H1 (cell line): ENCODE measurements at regions not wholly inside any gene's neighbourhood (a gene's known extent, or its start where the extent isn't known, plus 50 kb on each side); places are given as distances from the start of the nearest gene placed in this dataset.

Experiments used
- CTCF ChIA-PET: fragments of 300-600 bp; sonication (Branson Sonifier 250); formaldehyde crosslinking; loops from one replicate; lab custom pipeline; 2021; ENCODE audit not compliant: partially characterized antibody; lab: Charles Lee
- POLR2A ChIA-PET: fragments of 300-600 bp; sonication (Branson Sonifier 250); formaldehyde crosslinking; loops from one replicate; lab custom pipeline; 2021; ENCODE audit warnings: inconsistent platforms; ENCODE audit not compliant: partially characterized antibody; lab: Charles Lee
- DNase-seq, 2 experiments: peaks; one replicate each; pipeline versions ENCODE4 v3.0.0 to v3.0.0-alpha.2; 2010 to 2022; ENCODE audit warnings: low spot score in 2 of 2, low read depth in 1 of 2, mixed read lengths in 1 of 2
- FAIRE-seq: peaks from 2 replicates; lab custom pipeline; 2011; peaks lifted over from hg19 to GRCh38; lab: Jason Lieb, UNC
- H2AFZ ChIP-seq: 2 replicates; pipeline ENCODE4 v1.8.1; 2012; ENCODE audit warnings: low read length, inconsistent platforms
- H2AK5ac ChIP-seq: 2 replicates; pipeline ENCODE4 v1.6.1; 2013; ENCODE audit warnings: low read depth, low read length
- H2BK120ac ChIP-seq: replicated peaks from 2 replicates; pipeline ENCODE3; 2013; ENCODE audit warnings: low read depth, low read length, inconsistent platforms
- H2BK12ac ChIP-seq: 2 replicates; pipeline ENCODE4 v1.6.1; 2013; ENCODE audit warnings: low read depth, low read length
- H2BK15ac ChIP-seq: 2 replicates; pipeline ENCODE4 v1.6.1; 2013; ENCODE audit warnings: low read length
- H2BK20ac ChIP-seq: 2 replicates; pipeline ENCODE4 v1.6.1; 2013; ENCODE audit warnings: low read length
- H2BK5ac ChIP-seq: 2 replicates; pipeline ENCODE4 v1.6.1; 2013; ENCODE audit warnings: low read depth, low read length
- H3K14ac ChIP-seq: 2 replicates; pipeline ENCODE4 v1.6.1; 2013; ENCODE audit warnings: inconsistent platforms; ENCODE audit not compliant: insufficient read length
- H3K18ac ChIP-seq: 2 replicates; pipeline ENCODE4 v1.6.1; 2013; ENCODE audit warnings: low read length; ENCODE audit errors: extremely low read depth
- H3K23ac ChIP-seq: 2 replicates; pipeline ENCODE4 v1.6.1; 2013; ENCODE audit warnings: inconsistent platforms; ENCODE audit not compliant: insufficient read length
- H3K23me2 ChIP-seq: 2 replicates; pipeline ENCODE4 v1.6.1; 2013; ENCODE audit warnings: low read depth, low read length
- H3K27ac ChIP-seq: 2 replicates; pipeline ENCODE4 v1.6.1; 2011; ENCODE audit warnings: low read depth, low read length, inconsistent platforms
- H3K27me3 ChIP-seq, 4 experiments: replicated peaks in 1 of 4; 1 replicate in 1 of 4; 2 replicates in 3 of 4; pipeline versions ENCODE4 v1.6.1 to v1.8.1; 2011 to 2013; ENCODE audit warnings: low read length in 3 of 4, mild to moderate bottlenecking in 3 of 4, inconsistent platforms in 2 of 4, mixed read lengths in 2 of 4, moderate library complexity in 1 of 4; ENCODE audit not compliant: control insufficient read depth in 3 of 4, insufficient read depth in 3 of 4; ENCODE audit errors: extremely low read depth in 1 of 4
- H3K36me3 ChIP-seq, 4 experiments: 2 replicates each; pipeline versions ENCODE4 v1.6.1 to v1.8.1; 2011 to 2013; ENCODE audit warnings: mild to moderate bottlenecking in 4 of 4, low read length in 3 of 4, moderate library complexity in 2 of 4, control low read depth in 1 of 4, inconsistent platforms in 1 of 4; ENCODE audit not compliant: insufficient read depth in 4 of 4, control insufficient read depth in 2 of 4
- H3K4ac ChIP-seq: replicated peaks from 2 replicates; pipeline ENCODE3; 2013; ENCODE audit warnings: low read length, low read depth, mixed read lengths, inconsistent platforms; ENCODE audit not compliant: insufficient read length
- H3K4me1 ChIP-seq, 4 experiments: replicated peaks in 1 of 4; 1 replicate in 1 of 4; 2 replicates in 3 of 4; pipeline versions ENCODE4 v1.6.1 to v1.8.1; 2011 to 2013; ENCODE audit warnings: low read length in 3 of 4, inconsistent platforms in 2 of 4, mixed read lengths in 1 of 4; ENCODE audit not compliant: insufficient read depth in 4 of 4, control insufficient read depth in 3 of 4
- H3K4me2 ChIP-seq, 2 experiments: 2 replicates each; pipeline versions ENCODE4 v1.6.1 to v1.8.1; 2011 to 2013; ENCODE audit warnings: low read depth in 2 of 2, low read length in 2 of 2, control low read depth in 1 of 2, inconsistent platforms in 1 of 2, mild to moderate bottlenecking in 1 of 2; ENCODE audit not compliant: insufficient read depth in 1 of 2
- H3K4me3 ChIP-seq, 4 experiments: fragments of 200-600, 300-600 bp in 1 of 4; sonication (generic), shearing (Covaris generic), sonication (Bioruptor Twin) in 1 of 4; 2 replicates each; pipeline versions ENCODE4 v1.5.1 to v1.8.1; 2011 to 2016; ENCODE audit warnings: low read length in 4 of 4, low read depth in 3 of 4, control low read depth in 2 of 4, inconsistent platforms in 2 of 4, mild to moderate bottlenecking in 2 of 4, mixed read lengths in 1 of 4, moderate library complexity in 1 of 4; ENCODE audit not compliant: insufficient read depth in 2 of 4; ENCODE audit errors: extremely low read depth in 1 of 4
- H3K56ac ChIP-seq: replicated peaks from 2 replicates; pipeline ENCODE3; 2013; ENCODE audit warnings: low read depth, mild to moderate bottlenecking, mixed read lengths, low read length, inconsistent platforms; ENCODE audit not compliant: insufficient read length
- H3K79me1 ChIP-seq: 2 replicates; pipeline ENCODE4 v1.6.1; 2013; ENCODE audit warnings: low read depth, low read length, control low read depth
- H3K79me2 ChIP-seq, 2 experiments: 2 replicates each; pipeline versions ENCODE4 v1.6.1 to v1.8.1; 2012 to 2013; ENCODE audit warnings: low read length in 2 of 2, mild to moderate bottlenecking in 2 of 2, inconsistent platforms in 1 of 2; ENCODE audit not compliant: insufficient read depth in 2 of 2, control insufficient read depth in 1 of 2
- H3K9ac ChIP-seq, 4 experiments: replicated peaks in 1 of 4; 1 replicate in 1 of 4; 2 replicates in 3 of 4; pipeline versions ENCODE4 v1.6.1 to v1.8.1; 2011 to 2013; ENCODE audit warnings: low read depth in 3 of 4, low read length in 3 of 4, control low read depth in 2 of 4, mild to moderate bottlenecking in 2 of 4, moderate library complexity in 2 of 4, inconsistent platforms in 1 of 4; ENCODE audit errors: extremely low read depth in 1 of 4
- H3K9me3 ChIP-seq, 2 experiments: 2 replicates each; pipeline versions ENCODE4 v1.6.1 to v1.8.1; 2012 to 2013; ENCODE audit warnings: mild to moderate bottlenecking in 2 of 2, moderate library complexity in 2 of 2, control low read depth in 1 of 2, inconsistent platforms in 1 of 2, low read depth in 1 of 2, low read length in 1 of 2, mixed read lengths in 1 of 2; ENCODE audit not compliant: insufficient read depth in 2 of 2
- H4K20me1 ChIP-seq, 2 experiments: replicated peaks in 1 of 2; 2 replicates each; pipeline versions ENCODE3 to v1.8.1; 2011 to 2013; ENCODE audit warnings: inconsistent platforms in 2 of 2, low read length in 2 of 2, mild to moderate bottlenecking in 1 of 2; ENCODE audit not compliant: insufficient read depth in 2 of 2, control insufficient read depth in 1 of 2
- H4K5ac ChIP-seq: 2 replicates; pipeline ENCODE4 v1.6.1; 2013; ENCODE audit warnings: low read length, low read depth, mixed read lengths, inconsistent platforms; ENCODE audit not compliant: insufficient read length
- H4K8ac ChIP-seq: 2 replicates; pipeline ENCODE4 v1.8.0; 2013; ENCODE audit warnings: mild to moderate bottlenecking, moderate library complexity, low read length, inconsistent platforms; ENCODE audit not compliant: insufficient read depth; ENCODE audit errors: extremely low read depth
- H4K91ac ChIP-seq: replicated peaks from 2 replicates; pipeline ENCODE3; 2013; ENCODE audit warnings: low read length, mixed read lengths, inconsistent platforms; ENCODE audit not compliant: insufficient read length
- CBX5 ChIP-seq: fragments of 300-800, 300-1000 bp; sonication (generic); IDR thresholded peaks from 2 replicates; pipeline ENCODE4 v1.7.1; 2016; ENCODE audit warnings: antibody characterized with exemption, low read length, low read depth
- CBX8 ChIP-seq: fragments of 300-800, 300-1000 bp; sonication (generic); IDR thresholded peaks from 2 replicates; pipeline ENCODE4 v1.7.1; 2016; ENCODE audit warnings: low read depth, low read length, borderline replicate concordance
- EP300 ChIP-seq, 2 experiments: IDR thresholded peaks; 1 replicate in 1 of 2; 2 replicates in 1 of 2; pipeline ENCODE4 v1.6.1; 2011 to 2012; ENCODE audit warnings: low read depth in 2 of 2, low read length in 2 of 2, mild to moderate bottlenecking in 2 of 2, borderline replicate concordance in 1 of 2, inconsistent platforms in 1 of 2, moderate library complexity in 1 of 2
- NANOG ChIP-seq: IDR thresholded peaks from 2 replicates; pipeline ENCODE4 v1.6.1; 2011; ENCODE audit warnings: low read length, low read depth, mild to moderate bottlenecking, inconsistent platforms; ENCODE audit not compliant: insufficient read depth, poor library complexity, severe bottlenecking
- RBBP5 ChIP-seq: IDR thresholded peaks from 2 replicates; pipeline ENCODE4 v1.7.1; 2012; ENCODE audit warnings: low read depth, mild to moderate bottlenecking, inconsistent platforms, low read length, moderate library complexity, borderline replicate concordance
- RFX5 ChIP-seq: IDR thresholded peaks from 2 replicates; pipeline ENCODE4 v1.6.1; 2011; ENCODE audit warnings: low read depth, low read length, improper control_type of control experiment, borderline replicate concordance
- SP2 ChIP-seq: IDR thresholded peaks from 2 replicates; pipeline ENCODE4 v1.6.1; 2012; ENCODE audit warnings: mild to moderate bottlenecking, low read length, inconsistent platforms
- SRF ChIP-seq: IDR thresholded peaks from 2 replicates; pipeline ENCODE4 v1.6.1; 2011; ENCODE audit warnings: mild to moderate bottlenecking, low read depth, low read length, moderate library complexity
- TAF7 ChIP-seq: optimal IDR thresholded peaks from 2 replicates; pipeline ENCODE3; 2011; ENCODE audit warnings: low read depth, mild to moderate bottlenecking, inconsistent platforms, low read length, moderate library complexity, borderline replicate concordance
- WGBS, 2 experiments: shearing (Covaris generic) in 1 of 2; methylation state at CpG; one replicate each; pipeline versions ENCODE4 v1.1.6 to v1.1.7; 2013 to 2015; ENCODE audit warnings: low lambda C conversion rate in 2 of 2, mixed read lengths in 2 of 2, inconsistent platforms in 1 of 2, low coverage in 1 of 2, missing lambda C conversion rate in 1 of 2; ENCODE audit not compliant: insufficient replicate concordance in 2 of 2, insufficient coverage in 1 of 2, insufficient read length in 1 of 2; ENCODE audit errors: extremely low coverage in 1 of 2, missing lambda C conversion rate in 1 of 2; 5-methylcytosine and 5-hydroxymethylcytosine counted together

DNA sequence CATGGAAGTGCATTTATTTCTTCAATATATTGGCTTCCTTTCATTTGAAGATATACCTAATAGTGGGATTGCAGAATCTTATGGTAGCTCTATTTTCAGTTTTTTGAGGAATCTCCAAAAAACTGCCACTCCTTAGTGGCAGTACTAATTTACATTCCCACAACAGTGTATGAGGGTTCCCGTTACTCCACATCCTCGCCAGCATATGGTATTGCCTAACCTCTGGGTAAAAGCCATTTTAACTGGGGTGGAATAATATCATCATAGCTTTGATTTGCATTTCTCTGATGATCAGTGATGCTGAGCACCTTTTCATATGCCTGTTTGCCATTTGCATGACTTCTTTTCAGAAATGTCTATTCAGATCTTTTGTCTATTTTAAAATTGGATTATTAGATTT, 471.9 kb upstream of the UBE2E3 start:
- H2BK120ac ChIP-seq = no peak overlapping the region
- no peaks in the 10 kb centered on the region for H3K9me3 ChIP-seq
- no peak overlapping the region for H3K18ac ChIP-seq
- H2BK5ac ChIP-seq = no peak overlapping the region
- H2BK20ac ChIP-seq = no peak overlapping the region
- H3K27me3 ChIP-seq = no peaks in the 10 kb centered on the region
- WGBS, 2 experiments = 97% methylated on average over 2 of the region's 2 CpGs; no CpG with 5 or more reads in 1 of the 2 experiments
- no peak overlapping the region for H2AFZ ChIP-seq
- no peaks in the 10 kb centered on the region for H3K79me1 ChIP-seq
- H3K23ac ChIP-seq = no peak overlapping the region
- H3K23me2 ChIP-seq = no peaks in the 10 kb centered on the region
- no peak overlapping the region for H4K91ac ChIP-seq
- no peak for TF ChIP-seq RBBP5
- no peak for TF ChIP-seq EP300 (IDR thresholded peaks at IDR 0.05; ENCODE audit: borderline replicate concordance in 1 of 2, low read depth in 2 of 2, low read length in 2 of 2)
- TF ChIP-seq SRF = no peak
- TF ChIP-seq SP2 = no peak
- no peak for TF ChIP-seq TAF7
- TF ChIP-seq NANOG = no peak
- TF ChIP-seq RFX5 = no peak
- TF ChIP-seq CBX8 = no peak
- TF ChIP-seq CBX5 = no peak
- DNase-seq (no peak), FAIRE-seq (no peak)
- H4K5ac ChIP-seq = no peak overlapping the region
- H3K56ac ChIP-seq = no peak overlapping the region
- no peak overlapping the region for H3K14ac ChIP-seq
- H2BK15ac ChIP-seq = no peak overlapping the region
- ChIA-PET CTCF (no interaction called here), POLR2A (no interaction called here)
- no peak overlapping the region for H3K4me2 ChIP-seq
- no peak overlapping the region for H4K8ac ChIP-seq
- no peak overlapping the region for H3K4me3 ChIP-seq
- no peaks in the 10 kb centered on the region for H3K79me2 ChIP-seq
- no peaks in the 10 kb centered on the region for H3K4me1 ChIP-seq
- H2AK5ac ChIP-seq = no peak overlapping the region
- H3K9ac ChIP-seq = no peak overlapping the region
- H3K4ac ChIP-seq = no peak overlapping the region
- H3K36me3 ChIP-seq = no peaks in the 10 kb centered on the region
- H2BK12ac ChIP-seq = no peak overlapping the region
- H4K20me1 ChIP-seq = no peaks in the 10 kb centered on the region
- H3K27ac ChIP-seq = no peak overlapping the region
